ENCODE measurements at regions not wholly inside any gene's neighbourhood (a gene's known extent, or its start where the extent isn't known, plus 50 kb on each side); places are given as distances from the start of the nearest gene placed in this dataset.

DNA sequence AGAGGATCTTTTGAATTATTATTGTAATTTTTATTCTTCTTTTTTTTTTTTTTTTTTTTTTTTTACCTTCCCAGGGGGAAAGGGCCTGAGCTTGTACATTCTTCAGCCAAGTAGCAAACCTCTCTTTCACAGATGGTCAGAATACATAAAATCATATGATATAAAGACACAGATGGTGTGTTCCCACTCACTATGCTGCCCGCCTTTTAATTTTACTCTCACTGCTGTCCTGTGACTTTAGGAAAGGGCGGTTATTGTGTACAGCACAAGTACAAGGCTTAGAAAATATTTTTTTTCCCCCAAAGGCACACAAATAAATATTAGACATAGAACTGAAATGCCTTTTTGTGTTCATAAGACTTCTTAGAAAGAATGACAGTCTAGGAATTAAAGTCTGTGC is 213.6 kb downstream of the RPS24 start:
- TF ChIP-seq, protein P1, sequence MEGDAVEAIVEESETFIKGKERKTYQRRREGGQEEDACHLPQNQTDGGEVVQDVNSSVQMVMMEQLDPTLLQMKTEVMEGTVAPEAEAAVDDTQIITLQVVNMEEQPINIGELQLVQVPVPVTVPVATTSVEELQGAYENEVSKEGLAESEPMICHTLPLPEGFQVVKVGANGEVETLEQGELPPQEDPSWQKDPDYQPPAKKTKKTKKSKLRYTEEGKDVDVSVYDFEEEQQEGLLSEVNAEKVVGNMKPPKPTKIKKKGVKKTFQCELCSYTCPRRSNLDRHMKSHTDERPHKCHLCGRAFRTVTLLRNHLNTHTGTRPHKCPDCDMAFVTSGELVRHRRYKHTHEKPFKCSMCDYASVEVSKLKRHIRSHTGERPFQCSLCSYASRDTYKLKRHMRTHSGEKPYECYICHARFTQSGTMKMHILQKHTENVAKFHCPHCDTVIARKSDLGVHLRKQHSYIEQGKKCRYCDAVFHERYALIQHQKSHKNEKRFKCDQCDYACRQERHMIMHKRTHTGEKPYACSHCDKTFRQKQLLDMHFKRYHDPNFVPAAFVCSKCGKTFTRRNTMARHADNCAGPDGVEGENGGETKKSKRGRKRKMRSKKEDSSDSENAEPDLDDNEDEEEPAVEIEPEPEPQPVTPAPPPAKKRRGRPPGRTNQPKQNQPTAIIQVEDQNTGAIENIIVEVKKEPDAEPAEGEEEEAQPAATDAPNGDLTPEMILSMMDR (conservative IDR thresholded peaks at IDR 0.05 in 1 of 2, IDR thresholded peaks at IDR 0.05 in 1 of 2; ENCODE audit: low read depth in 1 of 2, low read length in 2 of 2) = no peak
- no peak for TF ChIP-seq EZH2 (IDR thresholded peaks at IDR 0.05; ENCODE audit: low read length, missing control alignments)
